HG03108 (cell line): ENCODE measurements at regions not wholly inside any gene's neighbourhood (a gene's known extent, or its start where the extent isn't known, plus 50 kb on each side); places are given as distances from the start of the nearest gene placed in this dataset.

ENCODE experiments used
- ATAC-seq: cut with Tn5 transposase; IDR thresholded peaks from one replicate; pipeline ENCODE4 v1.9.1; 2021; ENCODE audit warnings: moderate library complexity; ENCODE audit not compliant: unreplicated experiment

DNA sequence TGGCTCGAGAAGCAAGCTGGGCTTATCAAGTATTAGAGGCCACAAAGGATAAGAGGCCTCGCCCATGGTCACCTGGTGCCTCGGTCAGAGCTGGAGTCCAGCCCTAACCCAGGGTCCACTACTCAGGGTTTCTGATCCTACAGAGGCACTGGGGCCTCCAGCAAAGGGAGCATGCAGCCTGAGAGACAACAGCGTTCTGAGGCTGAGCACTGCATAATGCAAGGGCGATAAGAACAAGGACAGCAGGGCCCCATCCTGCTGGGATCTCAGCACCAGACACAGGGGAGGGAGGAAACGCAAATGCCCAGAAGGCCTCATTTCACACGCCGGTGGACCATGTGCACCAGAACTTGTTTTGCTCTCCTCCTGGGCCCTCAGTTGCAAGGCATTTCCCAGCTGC is 63.0 kb downstream of the C5orf15 start:
- no peak for ATAC-seq

DNA sequence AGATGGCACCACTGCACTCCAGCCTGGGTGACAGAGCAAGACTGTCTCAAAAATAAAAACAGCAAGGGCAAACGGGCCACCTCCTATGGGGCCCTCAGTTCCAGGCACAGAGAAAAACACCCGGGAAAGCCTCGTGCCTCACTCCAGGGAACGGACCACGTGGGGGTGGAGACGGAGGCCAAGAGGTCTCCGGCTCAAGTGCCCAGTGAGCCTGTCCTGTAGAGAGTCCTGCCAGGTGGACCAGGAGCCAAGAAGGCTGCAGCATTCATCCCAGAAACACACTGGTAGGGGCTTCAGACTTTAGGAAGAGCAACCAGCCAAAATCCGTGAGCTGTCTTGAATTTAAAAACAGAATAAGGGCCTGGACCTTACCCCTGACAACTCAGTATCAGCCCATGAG is 63.8 kb downstream of the C5orf15 start:
- ATAC-seq: no peak

DNA sequence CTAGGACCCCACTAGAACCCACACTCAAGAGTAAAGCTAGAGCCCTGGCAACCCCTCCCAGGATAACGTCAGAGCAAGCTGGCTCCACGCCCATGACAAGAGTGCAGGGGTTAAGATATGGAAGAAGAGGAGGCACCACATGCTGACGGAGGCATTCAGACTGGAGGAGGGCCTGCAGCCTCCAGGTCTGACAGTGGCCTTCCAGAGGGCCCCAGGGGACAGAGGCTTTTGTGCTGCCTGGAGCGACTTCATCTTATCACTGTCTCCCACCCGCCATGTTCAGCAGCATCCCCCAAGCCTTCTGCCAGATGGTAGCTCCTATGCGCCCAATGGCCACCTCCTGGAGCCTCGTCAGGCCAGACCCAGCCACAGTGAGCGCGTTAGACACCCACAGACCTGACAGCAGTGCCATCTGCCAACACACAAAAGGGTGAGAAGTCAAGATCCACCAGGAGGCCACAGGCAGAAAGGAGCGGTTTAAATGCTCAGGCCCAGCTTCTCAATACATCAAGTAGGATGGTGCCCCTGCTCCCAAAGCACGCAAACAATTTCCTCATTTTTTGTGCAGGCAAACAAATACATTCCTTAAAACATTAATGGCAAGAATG is 65.8 kb downstream of the C5orf15 start:
- ATAC-seq: no peak

DNA sequence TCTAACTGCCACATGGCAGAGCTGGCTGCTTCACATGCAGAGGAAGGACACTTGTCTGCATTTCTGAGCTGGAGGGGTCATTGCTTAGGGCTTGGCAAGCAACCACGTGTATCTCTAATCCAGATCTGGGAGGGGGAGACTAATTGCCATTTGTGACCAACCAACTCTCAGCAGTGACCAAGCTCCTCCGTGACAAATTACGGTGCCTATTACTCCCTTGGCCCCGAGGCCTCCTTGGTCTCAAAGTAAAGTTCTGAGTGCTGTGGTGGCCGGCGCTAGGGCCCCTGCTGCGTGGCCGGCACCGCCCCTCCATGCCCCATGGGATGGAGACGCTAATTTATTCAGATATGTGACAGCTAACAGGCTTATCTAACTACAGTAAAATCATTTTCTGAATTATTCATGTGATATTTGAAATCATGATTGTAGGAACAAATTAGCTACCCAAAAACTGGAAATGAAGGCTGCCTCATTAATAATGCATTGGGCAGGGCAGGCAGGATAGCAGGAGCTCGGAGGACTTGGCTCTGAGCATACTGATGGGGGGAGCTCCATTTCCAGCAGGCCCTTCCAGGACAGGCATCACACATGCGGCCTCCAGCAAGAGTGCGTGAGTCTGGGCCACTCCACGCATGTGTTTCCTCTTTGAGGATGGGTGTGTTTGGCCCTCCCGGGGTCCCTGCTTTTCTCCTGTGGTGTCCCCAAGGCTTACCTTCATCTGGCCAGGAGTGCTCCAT is 67.7 kb downstream of the C5orf15 start:
- ATAC-seq: no peak

DNA sequence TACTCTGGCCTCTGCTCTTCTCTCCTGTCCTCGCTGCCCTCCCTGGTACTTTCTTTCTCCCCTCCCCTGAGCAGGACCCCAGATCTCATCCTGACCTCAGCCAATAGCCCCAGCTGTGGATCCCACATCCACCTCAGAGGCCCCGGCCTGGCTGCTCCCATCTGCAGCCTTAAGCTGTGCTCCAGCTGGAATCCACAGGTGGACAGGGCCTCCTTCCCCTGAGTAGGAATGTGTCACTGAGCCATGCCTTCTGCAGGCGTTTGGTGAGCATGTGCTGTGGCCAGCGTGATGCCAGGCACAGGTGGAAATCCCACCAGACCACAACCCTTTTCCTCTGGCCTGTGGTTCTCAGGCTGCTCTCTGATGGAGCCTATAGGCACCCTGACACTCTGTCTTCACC is 68.9 kb downstream of the C5orf15 start:
- no peak for ATAC-seq

DNA sequence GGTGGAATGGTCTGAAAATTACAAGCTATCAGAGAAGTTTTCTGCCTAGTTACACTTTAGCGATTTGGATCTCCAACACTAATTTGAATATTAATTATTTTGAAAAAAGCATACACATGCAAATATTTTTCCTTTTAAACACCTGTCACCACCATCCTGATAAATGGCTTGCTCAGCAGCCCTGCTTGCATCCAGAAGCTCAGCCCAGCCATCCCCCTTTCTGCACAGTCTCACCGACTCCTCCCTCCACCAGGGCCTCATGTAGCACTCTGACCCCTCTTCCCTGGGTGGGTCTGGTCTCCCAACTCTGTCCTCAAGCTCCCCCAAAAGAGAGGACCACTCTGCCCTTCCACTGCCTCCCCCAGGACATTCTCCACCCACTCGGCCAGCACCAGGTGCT is 70.0 kb downstream of the C5orf15 start:
- ATAC-seq: no peak

DNA sequence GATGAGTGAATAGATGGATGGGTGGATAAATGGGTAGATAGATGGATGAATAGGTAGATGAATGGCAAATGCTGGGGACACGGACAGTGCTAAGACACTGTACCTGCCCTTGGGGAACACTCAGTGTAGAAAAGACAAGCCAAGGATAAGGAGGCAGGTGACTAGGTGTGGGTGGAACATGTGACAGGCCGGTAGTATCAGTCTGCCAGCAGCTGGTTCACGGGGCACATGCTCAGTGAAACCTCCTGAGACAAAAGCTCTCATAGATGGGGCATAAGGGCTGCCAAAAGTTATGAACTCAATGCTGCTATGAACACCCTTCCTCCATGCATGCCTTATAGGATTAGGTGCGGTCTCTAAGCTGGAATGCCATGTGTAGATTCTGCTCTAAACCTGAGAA is 71.0 kb downstream of the C5orf15 start:
- no peak for ATAC-seq

DNA sequence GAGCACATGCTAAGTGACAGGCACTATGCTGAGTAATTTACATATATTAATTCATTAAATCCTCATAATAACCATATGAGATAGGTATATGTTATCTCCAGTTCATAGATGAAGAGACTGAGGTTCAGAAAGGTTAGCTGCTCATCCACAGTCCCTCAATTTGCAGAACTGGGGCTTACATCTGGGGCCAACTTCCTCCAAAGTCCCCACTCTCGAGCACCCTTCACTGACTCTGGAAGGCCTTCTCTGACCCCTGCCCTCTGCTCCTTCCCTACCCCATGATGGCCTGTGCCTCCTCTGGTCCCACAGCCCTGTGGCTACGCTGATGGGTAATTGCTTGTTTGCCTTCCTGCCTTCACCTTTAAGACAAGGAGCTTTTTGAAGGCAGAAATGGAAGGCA is 71.6 kb downstream of the C5orf15 start:
- no peak for ATAC-seq

DNA sequence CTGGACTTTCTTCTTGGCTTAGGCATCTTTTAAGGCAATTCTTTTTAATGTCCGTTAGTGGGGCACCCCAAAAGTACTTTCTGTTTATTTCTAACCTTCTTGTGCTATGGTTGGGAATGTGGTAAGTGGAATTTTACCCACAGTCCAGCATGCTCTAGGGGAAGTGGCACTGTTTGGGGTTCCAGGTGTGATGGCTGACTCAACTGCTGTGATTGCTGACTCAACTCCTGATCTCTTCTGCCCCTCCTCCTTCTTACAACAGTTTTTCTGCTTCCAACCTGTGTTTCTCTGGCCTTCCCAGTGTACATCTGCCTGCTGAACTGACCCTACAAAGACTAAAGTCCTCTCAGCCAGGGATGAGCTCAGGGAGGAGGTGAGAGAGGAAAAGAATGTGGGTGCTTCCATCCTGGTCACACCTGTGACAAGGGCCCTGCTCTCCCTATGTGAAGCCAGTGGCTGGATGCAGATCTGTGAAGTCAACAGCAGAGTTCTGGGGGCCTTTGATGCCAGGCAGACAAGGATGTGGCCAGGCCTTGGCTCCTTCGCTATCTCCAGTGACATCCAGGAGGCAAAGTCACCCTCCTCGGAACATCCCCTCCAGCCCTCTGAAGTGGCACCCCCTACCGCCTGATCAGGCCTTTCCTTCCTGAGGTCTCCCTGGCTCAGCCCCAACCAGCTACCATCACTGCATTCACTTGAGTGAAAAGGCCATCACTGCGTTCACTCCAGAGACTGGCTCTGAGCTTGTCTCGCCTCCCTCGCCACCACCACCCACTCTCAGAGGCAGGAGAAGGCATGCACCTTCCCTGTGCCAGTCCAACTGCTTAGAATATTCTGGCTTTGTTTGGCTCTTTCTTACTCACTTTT is 72.2 kb downstream of the C5orf15 start:
- no peak for ATAC-seq

DNA sequence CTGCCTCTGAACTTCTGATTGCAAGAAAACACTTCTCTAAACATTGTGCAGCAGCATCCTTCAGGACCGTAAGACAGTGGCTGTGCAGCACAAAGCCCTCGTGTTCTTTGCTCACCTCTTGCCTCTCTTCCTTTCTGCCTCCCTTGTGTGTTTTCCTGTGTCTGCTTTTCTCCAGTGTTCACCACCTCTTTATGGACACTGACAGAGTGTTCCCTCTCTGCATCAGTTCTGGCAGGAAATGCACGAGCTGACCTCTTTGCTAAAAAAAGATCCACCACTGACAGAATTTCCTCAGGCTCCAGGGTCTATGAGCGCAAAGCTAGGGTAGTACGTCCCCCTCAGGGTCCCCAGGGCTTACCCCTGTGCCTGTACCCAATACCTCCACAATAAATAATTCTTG is 74.3 kb downstream of the C5orf15 start:
- no peak for ATAC-seq

DNA sequence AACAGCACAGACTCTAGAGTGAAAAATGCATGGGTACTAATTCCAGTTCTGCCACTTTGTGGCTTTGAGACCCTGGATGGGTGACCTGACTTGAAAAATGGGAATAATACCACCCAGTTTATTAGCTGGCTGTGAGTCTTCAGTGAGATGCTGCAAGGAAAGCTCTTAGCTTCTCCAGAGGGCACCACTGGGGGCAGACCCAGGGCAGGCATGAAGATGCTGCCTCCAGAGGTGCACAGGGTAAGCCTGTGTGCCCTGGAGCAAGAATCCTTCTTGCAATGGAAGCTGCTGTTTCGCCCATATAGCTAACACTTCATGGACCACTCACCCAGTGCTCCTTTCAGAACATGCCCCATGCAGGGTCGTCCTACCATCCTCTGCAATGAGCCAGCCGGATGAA is 75.7 kb downstream of the C5orf15 start:
- ATAC-seq: no peak

DNA sequence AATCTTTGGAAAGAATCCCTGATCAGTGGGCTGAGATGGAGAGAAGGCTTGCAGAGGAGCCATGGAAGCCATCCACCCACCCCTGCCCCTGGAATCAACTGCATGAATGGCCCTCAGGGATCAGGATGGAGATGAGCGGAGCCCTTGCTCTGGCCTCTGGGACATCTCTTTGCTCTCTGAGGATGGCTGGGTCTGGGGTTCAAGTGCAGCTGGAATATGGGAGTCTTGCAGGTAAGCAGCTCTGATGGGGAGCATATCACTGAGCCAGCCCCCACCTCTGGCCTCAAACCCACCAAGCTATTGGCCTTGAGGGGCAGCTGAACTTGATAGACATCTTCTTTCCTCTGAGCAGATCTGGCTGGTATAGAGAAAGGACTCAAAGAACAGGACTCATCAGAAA is 76.1 kb downstream of the C5orf15 start:
- no peak for ATAC-seq

DNA sequence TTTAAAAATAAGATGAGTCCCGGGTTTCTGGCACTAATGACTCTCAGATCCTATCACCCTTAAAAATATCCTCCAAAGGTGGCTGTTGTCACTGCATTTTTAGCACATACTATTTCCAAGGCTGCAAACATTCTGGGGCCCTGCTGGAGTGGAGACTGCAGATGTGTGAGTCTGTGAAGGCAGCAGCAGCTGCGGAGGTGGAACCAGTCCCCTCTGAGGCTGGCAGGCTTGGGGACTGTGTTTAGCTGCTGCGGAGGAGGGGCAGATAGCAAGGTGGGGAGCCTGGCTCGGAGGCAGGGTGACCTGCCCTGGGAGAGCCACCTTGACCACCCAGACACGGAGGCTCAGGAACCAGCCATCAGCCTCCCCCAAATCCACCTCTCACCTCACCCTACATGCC is 77.0 kb downstream of the C5orf15 start:
- ATAC-seq: no peak

DNA sequence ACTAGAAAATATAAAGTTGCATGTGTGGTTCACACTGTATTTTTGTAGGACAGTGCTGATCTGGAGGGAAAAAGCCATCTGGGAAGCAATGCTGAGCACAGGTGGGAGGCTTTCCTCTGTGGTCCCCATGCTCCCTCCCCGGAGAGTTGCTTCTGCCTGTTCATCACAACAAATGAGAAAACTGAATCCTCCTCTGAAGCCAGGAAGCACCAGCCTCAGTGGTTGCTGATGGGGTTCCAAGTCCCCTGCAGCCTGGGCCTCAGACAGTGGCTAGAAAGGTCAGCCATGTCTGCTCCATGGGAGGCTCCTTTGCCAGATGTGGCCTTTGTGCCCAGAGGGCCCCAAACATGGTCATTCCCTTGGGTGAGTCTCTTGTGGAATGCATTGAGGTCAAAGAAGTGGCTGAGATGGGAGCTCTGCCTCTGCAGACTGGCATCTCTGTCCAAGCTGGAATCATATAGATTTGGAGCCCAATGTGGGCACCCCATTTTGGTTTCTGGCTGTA is 77.6 kb downstream of the C5orf15 start:
- no peak for ATAC-seq

DNA sequence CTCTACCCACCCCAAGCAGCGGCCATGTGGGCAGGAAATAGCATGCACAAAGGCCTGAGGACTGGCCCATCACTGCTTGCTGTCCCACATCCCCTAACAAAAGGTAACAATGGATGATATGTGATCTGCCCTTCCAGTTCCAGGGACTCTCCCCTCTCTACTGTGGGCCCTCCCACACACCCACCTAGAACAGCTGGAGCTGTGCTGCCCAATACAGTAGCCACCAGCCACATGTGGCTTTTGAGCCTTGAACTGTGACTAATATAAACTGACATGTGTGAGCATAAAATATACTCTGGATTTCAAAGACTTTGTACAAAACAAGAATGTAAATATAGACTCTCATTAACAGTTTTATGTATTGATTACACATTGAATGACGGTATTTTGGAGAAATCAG is 78.1 kb downstream of the C5orf15 start:
- ATAC-seq: no peak

DNA sequence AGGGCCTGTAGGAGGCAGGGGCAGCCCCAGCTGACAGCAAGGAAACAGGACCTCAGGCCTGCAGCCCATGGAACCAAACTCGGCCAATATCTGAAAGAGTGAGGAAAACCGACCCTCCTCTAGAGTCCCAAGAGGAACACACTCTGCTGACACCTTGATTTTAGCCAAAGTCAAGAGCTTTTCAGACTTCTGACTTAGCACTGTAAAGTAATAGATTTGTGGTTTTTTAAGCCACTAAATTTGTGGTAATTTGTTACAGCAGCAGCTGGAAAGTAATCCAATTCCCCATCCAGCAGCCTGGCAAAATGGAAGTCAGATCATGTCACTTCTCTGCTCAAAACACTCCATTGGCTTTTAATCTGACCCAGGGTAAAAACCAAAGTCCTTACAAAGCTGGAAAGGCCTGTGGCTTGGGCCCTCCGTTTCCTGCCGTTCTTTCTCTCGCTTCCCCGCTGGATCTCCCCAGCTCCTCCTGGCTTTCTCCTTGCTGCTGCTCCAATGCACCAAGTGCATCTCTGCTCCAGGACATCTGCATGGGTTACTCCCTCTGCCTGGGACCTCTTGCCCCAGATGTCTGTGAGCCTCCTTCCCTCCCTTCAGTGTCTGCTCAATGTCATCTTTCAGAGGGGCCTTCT is 79.0 kb downstream of the C5orf15 start:
- no peak for ATAC-seq

DNA sequence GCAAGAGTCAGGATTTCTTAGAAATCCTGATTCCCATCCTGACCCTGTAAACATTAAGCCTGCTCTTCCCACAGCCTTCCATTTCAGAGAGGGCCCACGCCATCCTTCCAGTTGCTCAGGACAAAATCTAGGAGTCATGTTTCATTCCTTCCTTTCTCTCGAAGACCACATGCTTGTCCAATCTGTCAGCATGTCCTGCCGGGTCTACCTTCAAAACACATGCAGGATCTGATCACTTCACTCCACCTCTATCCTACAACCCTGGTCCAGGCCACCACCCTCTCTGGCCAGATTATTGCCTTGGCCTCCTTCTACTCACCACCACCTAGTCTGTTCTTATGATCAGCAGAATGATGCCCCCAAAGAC is 79.8 kb downstream of the C5orf15 start:
- no peak for ATAC-seq

DNA sequence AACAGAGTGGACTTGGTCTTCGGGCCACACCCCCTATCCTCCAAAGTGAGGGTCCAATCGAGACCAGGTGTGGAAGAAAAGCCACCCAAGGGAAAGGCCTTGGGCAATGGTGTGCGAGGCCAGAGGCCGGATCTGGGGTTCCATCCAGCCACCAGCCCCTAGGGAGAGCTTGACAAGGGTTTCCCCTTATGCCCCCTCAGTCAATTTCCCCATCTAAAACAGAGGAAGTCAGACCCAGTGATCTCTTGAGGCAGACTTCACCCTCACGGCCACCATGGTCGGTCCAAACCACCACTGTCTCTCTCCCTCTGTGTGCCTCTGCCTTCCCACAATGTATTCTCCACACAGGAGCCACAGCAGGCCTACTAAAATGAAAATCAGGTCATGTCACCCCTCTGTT is 82.9 kb downstream of the C5orf15 start:
- no peak for ATAC-seq

DNA sequence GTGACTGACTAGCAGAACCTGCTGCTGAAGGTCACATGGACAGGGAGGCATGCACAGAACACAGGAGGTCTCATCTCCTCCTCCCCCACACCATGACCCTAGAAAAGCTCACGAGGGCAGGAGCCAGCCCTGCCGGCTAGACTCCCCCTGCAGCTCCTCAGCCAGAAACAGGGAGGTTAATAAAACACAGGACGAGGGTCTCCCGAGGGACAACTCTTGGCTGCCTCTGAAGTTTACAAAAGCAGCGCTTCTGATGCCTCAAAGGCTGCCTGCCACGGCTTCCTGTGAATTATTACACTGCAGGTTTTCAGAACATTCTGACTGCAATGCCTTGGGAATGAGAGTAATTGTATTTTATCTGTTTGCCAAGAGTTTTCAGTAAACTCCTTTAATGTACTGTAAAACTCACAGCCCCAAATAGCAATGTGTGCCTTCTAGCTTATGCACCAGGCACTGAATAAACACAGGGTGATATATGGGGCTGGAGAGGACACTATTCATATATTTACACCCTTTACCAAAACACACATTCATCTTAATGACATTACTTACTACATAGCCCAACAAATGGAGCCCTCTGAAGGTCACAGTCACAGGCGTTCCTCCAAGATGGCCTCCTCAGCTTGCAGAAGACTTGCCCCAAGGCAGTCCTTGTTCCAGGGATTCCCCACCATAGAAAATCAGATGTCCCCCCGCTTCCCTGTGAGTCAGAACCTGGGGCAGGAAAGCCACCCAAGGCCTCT is 83.7 kb downstream of the C5orf15 start:
- ATAC-seq: no peak

DNA sequence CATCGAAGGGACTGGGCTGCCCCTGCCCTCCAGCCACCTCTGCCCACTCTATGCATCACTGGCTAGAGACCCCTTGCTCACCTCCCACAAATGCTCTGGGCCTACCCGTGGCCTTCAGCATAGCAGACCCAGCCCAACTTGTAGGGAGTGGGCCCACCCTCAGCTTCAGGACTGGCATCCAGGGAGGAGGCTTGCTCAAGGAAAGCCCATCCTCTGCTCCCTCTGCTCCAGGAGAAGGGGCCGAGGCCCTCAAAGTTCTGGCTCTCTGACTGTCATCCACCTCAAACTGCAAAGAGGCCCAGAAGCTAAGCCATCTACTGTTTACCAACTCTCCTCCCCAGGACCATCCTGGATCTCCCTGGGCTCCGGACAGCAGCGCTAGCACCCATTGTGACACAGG is 84.5 kb downstream of the C5orf15 start:
- ATAC-seq: no peak

DNA sequence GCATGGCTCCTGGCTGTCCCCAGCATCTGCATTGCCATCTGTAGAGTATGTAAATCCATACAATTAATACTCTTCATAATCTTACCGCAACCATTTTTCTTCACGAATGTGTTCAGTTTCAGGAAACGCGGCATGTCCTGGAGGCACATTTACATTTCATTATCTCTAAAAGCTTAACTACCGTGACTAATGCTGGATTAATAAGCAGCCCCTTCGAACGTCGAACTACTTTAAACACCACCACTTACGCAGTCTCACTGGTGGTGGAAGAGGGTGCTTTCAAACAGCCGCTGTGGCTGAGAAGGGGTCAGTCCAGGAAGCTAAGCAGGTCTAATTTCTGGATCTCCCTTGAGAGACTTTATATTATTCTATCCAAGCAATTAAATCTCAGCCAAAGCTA is 85.6 kb downstream of the C5orf15 start:
- ATAC-seq: no peak
